ENCODE measurements at regions not wholly inside any gene's neighbourhood (a gene's known extent, or its start where the extent isn't known, plus 50 kb on each side); places are given as distances from the start of the nearest gene placed in this dataset.

- TF ChIP-seq GATA3 (IDR thresholded peaks at IDR 0.05; ENCODE audit: low read depth, low read length) (no peak), GATA2 (IDR thresholded peaks at IDR 0.05; ENCODE audit: low read depth, low read length) (no peak)
Observed at GRCh38 chr18:28960146-28960545, 783.2 kb upstream of the CDH2 start.

- no peak for TF ChIP-seq GATA3 (IDR thresholded peaks at IDR 0.05; ENCODE audit: low read depth, low read length)
- no peak for TF ChIP-seq GATA2 (IDR thresholded peaks at IDR 0.05; ENCODE audit: low read depth, low read length)
Observed at GRCh38 chr18:28952339-28952738, 775.4 kb upstream of the CDH2 start.

- TF ChIP-seq GATA2 (IDR thresholded peaks at IDR 0.05; ENCODE audit: low read depth, low read length) (no peak), GATA3 (IDR thresholded peaks at IDR 0.05; ENCODE audit: low read depth, low read length) (peak; percentile 34; the same call in 1 of the 2 replicates)
Observed at GRCh38 chr18:28947900-28948299, 771.0 kb upstream of the CDH2 start.

GRCh38 chr18:28946471-28946870 lies 769.5 kb upstream of the CDH2 start:
- no peak for TF ChIP-seq GATA3 (IDR thresholded peaks at IDR 0.05; ENCODE audit: low read depth, low read length)
- no peak for TF ChIP-seq GATA2 (IDR thresholded peaks at IDR 0.05; ENCODE audit: low read depth, low read length)

- TF ChIP-seq GATA3 (IDR thresholded peaks at IDR 0.05; ENCODE audit: low read depth, low read length) (no peak), GATA2 (IDR thresholded peaks at IDR 0.05; ENCODE audit: low read depth, low read length) (no peak)
Observed at GRCh38 chr18:28922936-28923335, 746.0 kb upstream of the CDH2 start.

GRCh38 chr18:28916456-28916855 lies 739.5 kb upstream of the CDH2 start:
- TF ChIP-seq GATA3 (IDR thresholded peaks at IDR 0.05; ENCODE audit: low read depth, low read length) (no peak), GATA2 (IDR thresholded peaks at IDR 0.05; ENCODE audit: low read depth, low read length) (no peak)

- TF ChIP-seq GATA2 (IDR thresholded peaks at IDR 0.05; ENCODE audit: low read depth, low read length) (no peak), GATA3 (IDR thresholded peaks at IDR 0.05; ENCODE audit: low read depth, low read length) (no peak)
Observed at GRCh38 chr18:28905509-28905908, 728.6 kb upstream of the CDH2 start.

GRCh38 chr18:28904789-28905364 lies 727.9 kb upstream of the CDH2 start:
- no peak for TF ChIP-seq GATA2 (IDR thresholded peaks at IDR 0.05; ENCODE audit: low read depth, low read length)
- no peak for TF ChIP-seq GATA3 (IDR thresholded peaks at IDR 0.05; ENCODE audit: low read depth, low read length)

GRCh38 chr18:28903306-28903705 lies 726.4 kb upstream of the CDH2 start:
- TF ChIP-seq GATA2 (IDR thresholded peaks at IDR 0.05; ENCODE audit: low read depth, low read length) = no peak
- no peak for TF ChIP-seq GATA3 (IDR thresholded peaks at IDR 0.05; ENCODE audit: low read depth, low read length)

- TF ChIP-seq GATA2 (IDR thresholded peaks at IDR 0.05; ENCODE audit: low read depth, low read length) (no peak), GATA3 (IDR thresholded peaks at IDR 0.05; ENCODE audit: low read depth, low read length) (no peak)
Observed at GRCh38 chr18:28890791-28891190, 713.9 kb upstream of the CDH2 start.

GRCh38 chr18:28884304-28884703 lies 707.4 kb upstream of the CDH2 start:
- no peak for TF ChIP-seq GATA2 (IDR thresholded peaks at IDR 0.05; ENCODE audit: low read depth, low read length)
- no peak for TF ChIP-seq GATA3 (IDR thresholded peaks at IDR 0.05; ENCODE audit: low read depth, low read length)

GRCh38 chr18:28880856-28881255 lies 703.9 kb upstream of the CDH2 start:
- TF ChIP-seq GATA3 (IDR thresholded peaks at IDR 0.05; ENCODE audit: low read depth, low read length) (no peak), GATA2 (IDR thresholded peaks at IDR 0.05; ENCODE audit: low read depth, low read length) (no peak)

- TF ChIP-seq GATA3 (IDR thresholded peaks at IDR 0.05; ENCODE audit: low read depth, low read length) (no peak), GATA2 (IDR thresholded peaks at IDR 0.05; ENCODE audit: low read depth, low read length) (no peak)
Observed at GRCh38 chr18:28875059-28875458, 698.1 kb upstream of the CDH2 start.

- no peak for TF ChIP-seq GATA3 (IDR thresholded peaks at IDR 0.05; ENCODE audit: low read depth, low read length)
- TF ChIP-seq GATA2 (IDR thresholded peaks at IDR 0.05; ENCODE audit: low read depth, low read length) = no peak
Observed at GRCh38 chr18:28863396-28863795, 686.5 kb upstream of the CDH2 start.

- TF ChIP-seq GATA2 (IDR thresholded peaks at IDR 0.05; ENCODE audit: low read depth, low read length) = no peak
- TF ChIP-seq GATA3 (IDR thresholded peaks at IDR 0.05; ENCODE audit: low read depth, low read length) = no peak
Observed at GRCh38 chr18:28858248-28858647, 681.3 kb upstream of the CDH2 start.

- no peak for TF ChIP-seq GATA3 (IDR thresholded peaks at IDR 0.05; ENCODE audit: low read depth, low read length)
- no peak for TF ChIP-seq GATA2 (IDR thresholded peaks at IDR 0.05; ENCODE audit: low read depth, low read length)
Observed at GRCh38 chr18:28855989-28856388, 679.1 kb upstream of the CDH2 start.

Measured in SH-SY5Y (cell line).